ENCODE measurements at regions not wholly inside any gene's neighbourhood (a gene's known extent, or its start where the extent isn't known, plus 50 kb on each side); places are given as distances from the start of the nearest gene placed in this dataset.
"Not testable (repeated sequence)": the region's sequence is repeated elsewhere in the genome, so short reads cannot be mapped to it uniquely, and the experiment has no call there.

DNA sequence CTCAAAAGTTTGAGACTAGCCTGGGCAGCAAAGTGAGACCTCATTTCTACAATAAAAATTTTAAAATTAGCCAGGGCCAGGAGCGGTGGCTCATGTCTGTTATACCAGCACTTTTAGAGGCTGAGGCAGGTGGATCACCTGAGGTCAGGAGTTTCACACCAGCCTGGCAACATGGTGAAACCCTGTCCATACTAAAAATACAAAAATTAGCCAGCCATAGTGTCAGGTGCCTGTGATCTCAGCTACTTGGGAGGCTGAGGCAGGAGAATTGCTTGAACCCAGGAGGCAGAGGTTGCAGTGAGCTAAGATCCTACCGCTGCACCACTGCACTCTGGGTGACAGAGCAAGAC lies 85.1 kb upstream of the MAP4 start:
- no CpG with 5 or more reads among the region's 2 CpGs for WGBS, 2 donors (ENCODE audit: low coverage in 1 of 2)
- H3K4me1 ChIP-seq, H3K9me3 ChIP-seq, H3K27ac ChIP-seq, H3K4me3 ChIP-seq, H3K27me3 ChIP-seq, H3K36me3 ChIP-seq, ATAC-seq: not testable (repeated sequence)

DNA sequence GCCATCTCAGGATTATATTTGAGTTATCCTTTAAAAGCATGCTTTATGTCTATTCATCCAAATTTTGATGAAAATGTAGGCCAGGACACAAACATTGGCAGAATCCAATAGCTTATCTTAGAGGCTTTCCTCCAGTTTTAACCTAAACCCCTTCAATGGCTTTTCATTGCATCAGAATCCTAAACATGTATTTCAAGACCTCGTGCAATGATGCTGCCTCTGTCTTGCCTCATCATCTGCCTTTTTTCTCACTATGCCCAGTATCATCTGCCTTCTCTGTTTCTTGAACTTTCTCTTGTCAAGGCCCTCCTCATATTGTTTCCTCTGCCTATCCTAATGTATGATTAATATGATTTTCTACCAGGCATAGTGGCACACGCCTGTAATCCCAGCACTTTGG lies 76.1 kb upstream of the MAP4 start:
- Histone ChIP-seq H3K9me3 (no peaks in the 10 kb centered on the region), H3K27ac (no peak overlapping the region), H3K36me3 (no peaks in the 10 kb centered on the region), H3K27me3 (no peaks in the 10 kb centered on the region), H3K4me3 (no peak overlapping the region), H3K4me1 (peaks cover 0 to 9% (median 0%) of the 10 kb centered on the region in 3 donors)
- no peak for TF ChIP-seq EP300 (IDR thresholded peaks at IDR 0.05)
- TF ChIP-seq, protein P1, sequence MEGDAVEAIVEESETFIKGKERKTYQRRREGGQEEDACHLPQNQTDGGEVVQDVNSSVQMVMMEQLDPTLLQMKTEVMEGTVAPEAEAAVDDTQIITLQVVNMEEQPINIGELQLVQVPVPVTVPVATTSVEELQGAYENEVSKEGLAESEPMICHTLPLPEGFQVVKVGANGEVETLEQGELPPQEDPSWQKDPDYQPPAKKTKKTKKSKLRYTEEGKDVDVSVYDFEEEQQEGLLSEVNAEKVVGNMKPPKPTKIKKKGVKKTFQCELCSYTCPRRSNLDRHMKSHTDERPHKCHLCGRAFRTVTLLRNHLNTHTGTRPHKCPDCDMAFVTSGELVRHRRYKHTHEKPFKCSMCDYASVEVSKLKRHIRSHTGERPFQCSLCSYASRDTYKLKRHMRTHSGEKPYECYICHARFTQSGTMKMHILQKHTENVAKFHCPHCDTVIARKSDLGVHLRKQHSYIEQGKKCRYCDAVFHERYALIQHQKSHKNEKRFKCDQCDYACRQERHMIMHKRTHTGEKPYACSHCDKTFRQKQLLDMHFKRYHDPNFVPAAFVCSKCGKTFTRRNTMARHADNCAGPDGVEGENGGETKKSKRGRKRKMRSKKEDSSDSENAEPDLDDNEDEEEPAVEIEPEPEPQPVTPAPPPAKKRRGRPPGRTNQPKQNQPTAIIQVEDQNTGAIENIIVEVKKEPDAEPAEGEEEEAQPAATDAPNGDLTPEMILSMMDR (IDR thresholded peaks at IDR 0.05): no peak
- TF ChIP-seq POLR2A (IDR thresholded peaks at IDR 0.05): no peak
- 50 to 100% methylated on average over 1 to 2 of the region's 2 CpGs for WGBS, 2 donors (ENCODE audit: low coverage in 1 of 2)
- ATAC-seq: no peak

DNA sequence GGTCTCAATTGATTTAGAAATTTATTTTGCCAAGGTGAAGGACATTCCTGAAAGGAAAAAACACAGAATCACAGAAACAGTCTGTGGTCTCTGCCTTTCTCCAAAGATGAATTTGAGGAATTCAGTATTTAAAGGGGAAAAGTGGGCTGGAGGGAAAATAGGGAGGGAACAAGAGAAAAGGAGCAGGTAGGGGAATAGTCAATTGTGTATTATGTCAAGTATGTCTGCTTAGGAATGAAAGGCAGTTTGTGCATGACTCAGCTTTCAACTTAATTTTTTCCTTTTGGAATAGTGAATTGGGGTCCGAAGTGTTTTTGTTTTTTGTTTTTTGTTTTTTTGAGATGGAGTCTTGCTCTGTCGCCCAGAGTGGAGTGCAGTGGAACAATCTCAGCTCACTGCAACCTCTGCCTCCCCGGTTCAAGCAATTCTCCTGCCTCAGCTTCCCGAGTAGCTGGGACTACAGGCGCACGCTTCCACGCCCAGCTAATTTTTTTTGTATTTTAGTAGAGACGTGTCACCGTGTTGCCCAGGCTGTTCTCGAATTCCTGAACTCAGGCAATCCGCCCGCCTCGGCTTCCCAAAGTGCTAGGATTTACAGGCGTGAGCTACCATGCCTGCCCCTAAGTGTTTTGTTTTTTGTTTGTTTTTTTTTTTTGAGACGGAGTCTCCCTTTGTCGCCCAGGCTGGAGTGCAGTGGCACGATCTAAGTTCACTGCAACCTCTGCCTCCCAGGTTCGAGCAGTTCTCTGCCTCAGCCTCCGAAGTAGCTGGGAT lies 74.1 kb upstream of the MAP4 start:
- no peaks in the 10 kb centered on the region for H3K36me3 ChIP-seq
- H3K27ac ChIP-seq: peak overlapping the region in 2 of 4 donors; percentile 98 to 100
- ATAC-seq: no peak
- H3K4me3 ChIP-seq: no peak overlapping the region
- no peaks in the 10 kb centered on the region for H3K9me3 ChIP-seq
- TF ChIP-seq POLR2AphosphoS5 (IDR thresholded peaks at IDR 0.05): no peak
- no peak for TF ChIP-seq EP300 (IDR thresholded peaks at IDR 0.05)
- TF ChIP-seq POLR2A (IDR thresholded peaks at IDR 0.05): no peak
- TF ChIP-seq, protein P1 (IDR thresholded peaks at IDR 0.05): no peak
- H3K27me3 ChIP-seq: no peaks in the 10 kb centered on the region
- H3K4me1 ChIP-seq: peaks cover 5 to 29% (median 15%) of the 10 kb centered on the region in 3 donors
- 90 to 93% methylated on average over 11 to 18 of the region's 19 CpGs for WGBS, 2 donors (ENCODE audit: low coverage in 1 of 2)

DNA sequence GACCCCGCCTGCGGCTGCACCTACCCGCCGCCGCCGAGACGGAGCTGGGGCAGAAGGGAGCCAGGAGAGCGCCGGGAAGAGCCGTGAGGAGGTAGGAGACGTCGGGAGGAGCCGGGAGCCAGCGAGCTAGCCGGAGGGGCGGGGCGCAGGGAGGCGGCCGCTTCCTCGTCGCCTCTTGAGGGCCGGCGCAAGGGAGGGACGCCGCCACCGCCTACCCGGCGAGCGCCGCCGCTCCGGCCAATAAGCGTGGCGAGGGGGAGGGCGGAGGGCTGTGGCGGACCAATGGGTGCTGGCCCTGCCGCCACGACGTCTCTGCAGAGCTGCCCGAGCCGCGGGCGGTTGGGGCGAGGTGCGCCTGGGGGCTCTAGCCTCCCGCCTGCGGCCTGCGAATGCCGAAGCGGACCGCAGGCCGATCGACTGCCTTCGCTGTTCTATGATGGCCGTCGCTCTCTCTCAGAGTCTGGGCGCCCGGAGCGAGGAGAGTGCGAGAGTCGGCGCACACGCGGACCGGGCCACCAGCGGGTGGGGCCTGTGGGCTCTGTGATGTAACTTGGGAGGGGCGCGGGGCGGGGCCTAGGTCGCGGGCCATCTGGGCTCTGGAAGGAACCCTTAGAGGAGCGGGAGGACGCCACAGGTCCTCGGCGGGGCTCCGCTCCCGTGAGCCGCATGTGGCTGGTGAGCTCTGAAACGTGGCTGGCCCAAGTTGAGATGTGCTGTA lies 72.7 kb upstream of the MAP4 start:
- WGBS, 2 donors (ENCODE audit: low coverage in 1 of 2): 0% methylated on average over 8 to 13 of the region's 79 CpGs
- H3K4me3 ChIP-seq: peak overlapping the region; percentile 77 to 98
- peak; percentile 96 for ATAC-seq
- peaks cover 0 to 3% of the 10 kb centered on the region in 2 donors for H3K36me3 ChIP-seq
- TF ChIP-seq POLR2A (IDR thresholded peaks at IDR 0.05) (peak; percentile 86 to 94), EP300 (IDR thresholded peaks at IDR 0.05) (no peak), POLR2AphosphoS5 (IDR thresholded peaks at IDR 0.05) (peak; percentile 93)
- TF ChIP-seq, protein P1 (IDR thresholded peaks at IDR 0.05): peak in 2 of 4 experiments; percentile 27 to 34
- H3K27ac ChIP-seq: peak overlapping the region; percentile 95 to 100 (median 97)
- H3K9me3 ChIP-seq: no peaks in the 10 kb centered on the region
- H3K4me1 ChIP-seq: peaks cover 5 to 43% (median 17%) of the 10 kb centered on the region in 3 donors
- H3K27me3 ChIP-seq: no peaks in the 10 kb centered on the region

DNA sequence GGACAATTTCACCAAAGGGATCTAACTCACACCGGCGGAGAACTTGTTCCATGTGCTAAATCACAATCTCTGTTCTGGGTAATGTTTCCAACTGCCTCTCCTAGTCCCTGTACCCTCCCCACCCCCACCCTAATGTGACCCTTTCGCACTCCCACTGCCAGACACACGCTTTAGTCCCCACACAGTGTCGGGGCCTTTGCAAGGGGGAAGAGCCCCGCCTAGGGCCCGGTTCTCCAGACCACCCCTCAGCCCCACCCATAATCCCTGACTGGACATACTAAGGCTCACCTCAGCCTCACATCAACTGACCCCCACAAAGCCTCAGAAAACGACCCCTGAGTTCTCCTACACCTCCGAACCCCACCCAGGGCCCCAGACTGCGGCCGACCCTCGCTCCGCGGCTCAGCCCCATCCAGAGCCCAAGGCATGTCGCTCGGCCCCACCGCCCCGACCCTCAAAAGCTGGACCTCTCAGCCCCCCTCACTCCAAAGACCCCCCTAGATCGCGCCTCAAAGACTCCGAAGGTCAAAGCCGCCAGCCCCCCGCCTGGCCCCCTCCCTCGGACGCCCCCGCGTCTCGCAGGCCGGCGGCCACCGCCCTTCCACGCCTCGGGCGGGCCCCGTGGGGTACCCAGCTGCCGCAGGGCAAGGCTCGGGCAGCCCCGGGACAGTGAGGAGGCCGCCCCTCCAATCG lies 72.0 kb upstream of the MAP4 start:
- peaks cover 0 to 8% of the 10 kb centered on the region in 2 donors for H3K36me3 ChIP-seq
- H3K27me3 ChIP-seq: no peaks in the 10 kb centered on the region
- H3K27ac ChIP-seq: peak overlapping the region; percentile 95 to 100 (median 97)
- no peak for ATAC-seq
- H3K4me3 ChIP-seq: peak overlapping the region; percentile 77 to 98
- H3K4me1 ChIP-seq: peaks cover 5 to 50% (median 17%) of the 10 kb centered on the region in 3 donors
- TF ChIP-seq, protein P1 (IDR thresholded peaks at IDR 0.05): no peak
- no peak for TF ChIP-seq EP300 (IDR thresholded peaks at IDR 0.05)
- no peak for TF ChIP-seq POLR2AphosphoS5 (IDR thresholded peaks at IDR 0.05)
- TF ChIP-seq POLR2A (IDR thresholded peaks at IDR 0.05): no peak
- no peaks in the 10 kb centered on the region for H3K9me3 ChIP-seq
- WGBS, 2 donors (ENCODE audit: low coverage in 1 of 2): 0% methylated on average over 3 to 4 of the region's 40 CpGs
